HEK293 (cell line): ENCODE measurements at regions not wholly inside any gene's neighbourhood (a gene's known extent, or its start where the extent isn't known, plus 50 kb on each side); places are given as distances from the start of the nearest gene placed in this dataset.

ENCODE experiments used
- CTCF ChIA-PET: fragments of 350-600 bp; formaldehyde crosslinking; extraction: SDS; loops from one replicate; lab custom pipeline; 2021; ENCODE audit warnings: antibody characterized with exemption; lab: Yijun Ruan, JAX
- POLR2A ChIA-PET: fragments of 300-600 bp; formaldehyde crosslinking; extraction: SDS; loops from one replicate; lab custom pipeline; 2020; ENCODE audit warnings: antibody characterized with exemption, inconsistent platforms; lab: Yijun Ruan, JAX
- H3K27ac ChIP-seq: fragments of 200-500 bp; sonication (Bioruptor generic); 2 replicates; pipeline ENCODE4 v1.5.1; 2014; ENCODE audit warnings: low read depth, low read length, control low read depth, inconsistent platforms; ENCODE audit errors: extremely low read depth
- H3K36me3 ChIP-seq, 2 experiments: fragments of 200-500 bp in 1 of 2; sonication (Bioruptor generic) in 1 of 2; 1 replicate in 1 of 2; 2 replicates in 1 of 2; pipeline ENCODE4 v1.5.1; 2014 to 2017; ENCODE audit warnings: inconsistent platforms in 2 of 2, low read length in 2 of 2; ENCODE audit not compliant: control insufficient read depth in 2 of 2, insufficient read depth in 1 of 2
- H3K4me1 ChIP-seq: fragments of 200-500 bp; sonication (Bioruptor generic); 2 replicates; pipeline ENCODE4 v1.5.1; 2014; ENCODE audit warnings: mild to moderate bottlenecking, low read length, inconsistent platforms; ENCODE audit not compliant: control insufficient read depth, insufficient read depth
- H3K4me3 ChIP-seq: 2 replicates; pipeline ENCODE4 v1.5.1; 2011; ENCODE audit warnings: low read depth, mild to moderate bottlenecking, control low read depth, low read length, moderate library complexity
- H3K9me3 ChIP-seq: fragments of 200-500 bp; sonication (Bioruptor generic); 2 replicates; pipeline ENCODE4 v1.5.1; 2014; ENCODE audit warnings: low read depth, low read length, inconsistent platforms; ENCODE audit not compliant: control insufficient read depth, insufficient read depth
- BCL11B ChIP-seq: fragments of 450-650 bp; formaldehyde crosslinking; IDR thresholded peaks from 2 replicates; pipeline ENCODE4 v1.5.1; 2016; ENCODE audit warnings: low read depth, missing biosample characterization, missing genetic modification characterization
- ELK4 ChIP-seq: IDR thresholded peaks from 2 replicates; pipeline ENCODE4 v1.6.1; 2011; ENCODE audit warnings: mild to moderate bottlenecking, low read depth, low read length, borderline replicate concordance
- KLF10 ChIP-seq: fragments of 450-650 bp; IDR thresholded peaks from 2 replicates; pipeline ENCODE4 v1.5.1; 2018; ENCODE audit warnings: missing biosample characterization, mild to moderate bottlenecking, missing genetic modification characterization
- MEIS1 ChIP-seq: sonication (generic); formaldehyde crosslinking; IDR thresholded peaks from 2 replicates; pipeline ENCODE4 v1.8.1; 2022; ENCODE audit warnings: missing genetic modification reagents, mild to moderate bottlenecking, borderline replicate concordance
- OSR2 ChIP-seq: fragments of 450-650 bp; formaldehyde crosslinking; IDR thresholded peaks from 2 replicates; pipeline ENCODE4 v1.5.1; 2016; ENCODE audit warnings: missing biosample characterization, missing genetic modification characterization
- REST ChIP-seq: fragments of 450-650 bp; formaldehyde crosslinking; IDR thresholded peaks from 2 replicates; pipeline ENCODE4 v1.5.1; 2016; ENCODE audit warnings: missing biosample characterization, missing genetic modification characterization
- SETDB1 ChIP-seq: IDR thresholded peaks from one replicate; pipeline ENCODE4 v1.6.1; 2017; ENCODE audit warnings: mild to moderate bottlenecking, low read length, moderate library complexity, mixed read lengths; ENCODE audit not compliant: insufficient read length
- TSHZ1 ChIP-seq: fragments of 450-650 bp; formaldehyde crosslinking; IDR thresholded peaks from 2 replicates; pipeline ENCODE4 v1.5.1; 2016; ENCODE audit warnings: missing biosample characterization, missing genetic modification characterization, borderline replicate concordance
- ZBTB7A ChIP-seq: fragments of 450-650 bp; formaldehyde crosslinking; IDR thresholded peaks from 2 replicates; pipeline ENCODE4 v1.5.1; 2016; ENCODE audit warnings: low read depth, missing biosample characterization, missing genetic modification characterization
- ZFP41 ChIP-seq: fragments of 450-650 bp; formaldehyde crosslinking; IDR thresholded peaks from 2 replicates; pipeline ENCODE4 v1.5.1; 2016; ENCODE audit warnings: missing biosample characterization, missing genetic modification characterization, borderline replicate concordance
- ZFP69B ChIP-seq: fragments of 450-650 bp; formaldehyde crosslinking; IDR thresholded peaks from 2 replicates; pipeline ENCODE4 v1.5.1; 2016; ENCODE audit warnings: missing biosample characterization, missing genetic modification characterization
- ZNF248 ChIP-seq: fragments of 450-650 bp; formaldehyde crosslinking; IDR thresholded peaks from 2 replicates; pipeline ENCODE4 v1.5.1; 2017; ENCODE audit warnings: missing biosample characterization, missing genetic modification characterization
- ZNF37A ChIP-seq: fragments of 450-650 bp; IDR thresholded peaks from 2 replicates; pipeline ENCODE4 v1.5.1; 2018; ENCODE audit warnings: missing biosample characterization, missing genetic modification characterization
- ZNF792 ChIP-seq: fragments of 450-650 bp; formaldehyde crosslinking; IDR thresholded peaks from 2 replicates; pipeline ENCODE4 v1.5.1; 2016; ENCODE audit warnings: missing biosample characterization, missing genetic modification characterization
- ZNF837 ChIP-seq: fragments of 450-650 bp; formaldehyde crosslinking; IDR thresholded peaks from 2 replicates; pipeline ENCODE4 v1.5.1; 2016; ENCODE audit warnings: missing biosample characterization, missing genetic modification characterization
- ZSCAN23 ChIP-seq: fragments of 450-650 bp; formaldehyde crosslinking; IDR thresholded peaks from 2 replicates; pipeline ENCODE4 v1.5.1; 2016; ENCODE audit warnings: missing biosample characterization, missing genetic modification characterization
- ZXDB ChIP-seq: fragments of 450-650 bp; formaldehyde crosslinking; IDR thresholded peaks from 2 replicates; pipeline ENCODE4 v1.5.1; 2016; ENCODE audit warnings: missing biosample characterization, missing genetic modification characterization

- CTCF ChIA-PET: no interaction called here
- POLR2A ChIA-PET: no interaction called here
- Histone ChIP-seq H3K27ac (no peak overlapping the region), H3K36me3 (no peaks in the 10 kb centered on the region), H3K9me3 (no peaks in the 10 kb centered on the region), H3K4me1 (no peaks in the 10 kb centered on the region), H3K4me3 (no peak overlapping the region)
- no peak for TF ChIP-seq ZFP69B (tag by site-specific recombination)
- no peak for TF ChIP-seq TSHZ1 (tag by site-specific recombination)
- no peak for TF ChIP-seq ZSCAN23 (tag by site-specific recombination)
- TF ChIP-seq BCL11B: no peak
- no peak for TF ChIP-seq ZFP41
- no peak for TF ChIP-seq SETDB1
- TF ChIP-seq ZNF837 (tag by site-specific recombination): no peak
Measured at GRCh38 chr11:122033631-122034030, 82.4 kb downstream of the BLID start.

- Histone ChIP-seq H3K27ac (no peak overlapping the region), H3K4me3 (no peak overlapping the region), H3K36me3 (no peaks in the 10 kb centered on the region), H3K4me1 (no peaks in the 10 kb centered on the region), H3K9me3 (no peaks in the 10 kb centered on the region)
- ChIA-PET POLR2A (no interaction called here), CTCF (no interaction called here)
- TF ChIP-seq ZNF37A (tag by site-specific recombination) (no peak), KLF10 (no peak), ELK4 (no peak), ZXDB (tag by site-specific recombination) (no peak), ZBTB7A (no peak), OSR2 (tag by site-specific recombination) (no peak), ZNF248 (tag by site-specific recombination) (no peak), REST (tag by site-specific recombination) (no peak), ZNF792 (tag by site-specific recombination) (no peak), MEIS1 (CRISPR knock-in tag) (no peak), ZFP69B (tag by site-specific recombination) (no peak)
Measured at GRCh38 chr11:122033193-122033592, 82.8 kb downstream of the BLID start.
